ENCODE measurements at regions not wholly inside any gene's neighbourhood (a gene's known extent, or its start where the extent isn't known, plus 50 kb on each side); places are given as distances from the start of the nearest gene placed in this dataset.

DNA sequence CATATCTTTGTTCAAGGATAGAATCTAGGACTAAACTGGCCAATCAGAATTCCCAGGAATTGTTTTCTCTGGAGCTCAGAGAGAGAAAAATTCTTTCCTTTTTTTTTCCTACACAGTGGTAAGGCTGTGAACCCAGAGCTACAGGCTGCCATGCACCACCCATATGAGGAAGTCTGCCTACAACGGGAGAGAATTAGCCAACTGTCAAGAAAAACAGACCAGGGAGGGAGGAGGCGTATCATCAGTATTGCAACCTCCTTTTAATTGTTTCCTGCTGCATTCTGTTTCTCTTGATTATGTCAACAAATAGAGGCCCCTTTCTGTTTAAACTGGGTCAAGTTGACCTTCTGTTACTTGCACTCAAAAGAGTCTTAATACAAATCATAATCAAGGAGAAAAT is 176.5 kb upstream of the UBASH3B start:
- Mint-ChIP-seq H3K4me1 (no peaks in the 10 kb centered on the region), H3K9me3 (peaks cover 15% of the 10 kb centered on the region in 2 donors), H3K4me3 (no peak overlapping the region), H3K27me3 (ENCODE audit: low read depth in 2 of 2) (peaks cover 14 to 16% of the 10 kb centered on the region in 2 donors), H3K27ac (no peak overlapping the region), H3K36me3 (peaks cover 11% of the 10 kb centered on the region)
- no peaks in the 10 kb centered on the region for H3K9me3 ChIP-seq (ENCODE audit: control insufficient read depth, insufficient read depth, low read length)
- 54% methylated on average over 2 of the region's 2 CpGs for WGBS (ENCODE audit: insufficient coverage)
- no peaks in the 10 kb centered on the region for H3K27me3 ChIP-seq (ENCODE audit: control insufficient read depth, insufficient read depth, low read length)
- intact Hi-C loops (cut with micrococcal nuclease), result no loop called here
- no peak for DNase-seq
- no peak overlapping the region for H3K27ac ChIP-seq (ENCODE audit: low read length)
- no peaks in the 10 kb centered on the region for H3K4me1 ChIP-seq (ENCODE audit: control insufficient read depth, insufficient read depth, low read length)
- H3K4me3 ChIP-seq (ENCODE audit: low read length), result no peak overlapping the region
- no peak for ATAC-seq
- no peaks in the 10 kb centered on the region for H3K36me3 ChIP-seq (ENCODE audit: control insufficient read depth, insufficient read depth, low read length)
- TF ChIP-seq, protein P1, sequence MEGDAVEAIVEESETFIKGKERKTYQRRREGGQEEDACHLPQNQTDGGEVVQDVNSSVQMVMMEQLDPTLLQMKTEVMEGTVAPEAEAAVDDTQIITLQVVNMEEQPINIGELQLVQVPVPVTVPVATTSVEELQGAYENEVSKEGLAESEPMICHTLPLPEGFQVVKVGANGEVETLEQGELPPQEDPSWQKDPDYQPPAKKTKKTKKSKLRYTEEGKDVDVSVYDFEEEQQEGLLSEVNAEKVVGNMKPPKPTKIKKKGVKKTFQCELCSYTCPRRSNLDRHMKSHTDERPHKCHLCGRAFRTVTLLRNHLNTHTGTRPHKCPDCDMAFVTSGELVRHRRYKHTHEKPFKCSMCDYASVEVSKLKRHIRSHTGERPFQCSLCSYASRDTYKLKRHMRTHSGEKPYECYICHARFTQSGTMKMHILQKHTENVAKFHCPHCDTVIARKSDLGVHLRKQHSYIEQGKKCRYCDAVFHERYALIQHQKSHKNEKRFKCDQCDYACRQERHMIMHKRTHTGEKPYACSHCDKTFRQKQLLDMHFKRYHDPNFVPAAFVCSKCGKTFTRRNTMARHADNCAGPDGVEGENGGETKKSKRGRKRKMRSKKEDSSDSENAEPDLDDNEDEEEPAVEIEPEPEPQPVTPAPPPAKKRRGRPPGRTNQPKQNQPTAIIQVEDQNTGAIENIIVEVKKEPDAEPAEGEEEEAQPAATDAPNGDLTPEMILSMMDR (IDR thresholded peaks at IDR 0.05), result no peak

DNA sequence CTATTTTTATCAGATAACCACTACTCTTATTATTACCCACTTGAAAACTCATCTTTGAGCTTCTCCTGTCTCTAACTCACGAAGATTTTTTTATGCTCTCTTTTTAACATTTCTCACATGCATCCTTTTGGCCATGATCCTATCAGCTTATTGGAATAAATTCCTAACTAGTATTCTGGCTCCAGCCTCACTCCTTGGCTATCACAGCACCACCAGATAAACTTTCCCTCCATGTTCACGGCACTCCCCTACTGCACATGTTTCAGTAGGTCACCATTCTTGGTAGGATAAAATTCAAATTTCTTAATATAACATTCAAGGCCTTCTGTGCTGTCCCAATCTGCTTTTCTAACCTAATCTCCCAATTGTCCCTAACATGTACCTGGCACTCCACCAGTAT is 186.6 kb upstream of the UBASH3B start:
- WGBS (ENCODE audit: insufficient coverage), result 68% methylated on average over 2 of the region's 2 CpGs
- intact Hi-C loops (cut with micrococcal nuclease), result no loop called here
- no peaks in the 10 kb centered on the region for H3K4me1 ChIP-seq (ENCODE audit: control insufficient read depth, insufficient read depth, low read length)
- H3K9me3 ChIP-seq (ENCODE audit: control insufficient read depth, insufficient read depth, low read length), result no peaks in the 10 kb centered on the region
- H3K36me3 Mint-ChIP-seq, result no peaks in the 10 kb centered on the region
- H3K36me3 ChIP-seq (ENCODE audit: control insufficient read depth, insufficient read depth, low read length), result no peaks in the 10 kb centered on the region
- no peaks in the 10 kb centered on the region for H3K27me3 ChIP-seq (ENCODE audit: control insufficient read depth, insufficient read depth, low read length)
- ATAC-seq, result no peak
- H3K27me3 Mint-ChIP-seq (ENCODE audit: low read depth in 2 of 2), result peaks cover 0 to 3% of the 10 kb centered on the region in 2 donors
- H3K27ac Mint-ChIP-seq, result no peak overlapping the region
- no peak for DNase-seq
- TF ChIP-seq, protein P1 (IDR thresholded peaks at IDR 0.05), result no peak
- peaks cover 3 to 4% of the 10 kb centered on the region in 2 donors for H3K9me3 Mint-ChIP-seq
- H3K4me1 Mint-ChIP-seq, result no peaks in the 10 kb centered on the region
- H3K4me3 Mint-ChIP-seq, result no peak overlapping the region
- no peak overlapping the region for H3K27ac ChIP-seq (ENCODE audit: low read length)
- no peak overlapping the region for H3K4me3 ChIP-seq (ENCODE audit: low read length)

DNA sequence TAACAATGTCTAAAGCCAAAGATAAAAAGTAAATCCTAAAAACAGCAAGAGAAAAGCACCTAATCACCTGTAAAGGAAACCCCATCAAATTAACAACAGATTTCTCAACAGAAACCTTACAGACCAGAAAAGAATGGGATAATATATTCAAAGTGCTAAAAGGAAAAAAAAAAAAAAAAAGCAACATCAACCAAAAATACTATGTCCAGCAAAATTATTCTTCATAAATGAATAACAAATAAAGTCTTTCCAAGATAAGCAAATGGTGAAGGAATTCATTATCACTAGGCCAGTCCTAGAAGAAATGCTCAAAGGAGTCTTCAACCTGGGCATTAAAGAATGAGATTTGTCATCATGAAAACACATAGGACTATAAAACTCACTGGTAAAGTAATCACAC is 192.0 kb upstream of the UBASH3B start:
- H3K4me3 ChIP-seq (ENCODE audit: low read length), result no peak overlapping the region
- no peak overlapping the region for H3K27ac ChIP-seq (ENCODE audit: low read length)
- H3K36me3 ChIP-seq (ENCODE audit: control insufficient read depth, insufficient read depth, low read length), result no peaks in the 10 kb centered on the region
- TF ChIP-seq, protein P1 (IDR thresholded peaks at IDR 0.05), result no peak
- no peaks in the 10 kb centered on the region for H3K4me1 ChIP-seq (ENCODE audit: control insufficient read depth, insufficient read depth, low read length)
- DNase-seq, result no peak
- intact Hi-C loops (cut with micrococcal nuclease), result no loop called here
- no peaks in the 10 kb centered on the region for H3K4me1 Mint-ChIP-seq
- no peak overlapping the region for H3K27ac Mint-ChIP-seq
- no peak for ATAC-seq
- peaks cover 11% of the 10 kb centered on the region for H3K36me3 Mint-ChIP-seq
- H3K27me3 Mint-ChIP-seq (ENCODE audit: low read depth in 2 of 2), result peaks cover 0 to 3% of the 10 kb centered on the region in 2 donors
- no peaks in the 10 kb centered on the region for H3K27me3 ChIP-seq (ENCODE audit: control insufficient read depth, insufficient read depth, low read length)
- H3K9me3 Mint-ChIP-seq, result peaks cover 6% of the 10 kb centered on the region in 2 donors
- H3K4me3 Mint-ChIP-seq, result no peak overlapping the region
- H3K9me3 ChIP-seq (ENCODE audit: control insufficient read depth, insufficient read depth, low read length), result peaks cover 11% of the 10 kb centered on the region

DNA sequence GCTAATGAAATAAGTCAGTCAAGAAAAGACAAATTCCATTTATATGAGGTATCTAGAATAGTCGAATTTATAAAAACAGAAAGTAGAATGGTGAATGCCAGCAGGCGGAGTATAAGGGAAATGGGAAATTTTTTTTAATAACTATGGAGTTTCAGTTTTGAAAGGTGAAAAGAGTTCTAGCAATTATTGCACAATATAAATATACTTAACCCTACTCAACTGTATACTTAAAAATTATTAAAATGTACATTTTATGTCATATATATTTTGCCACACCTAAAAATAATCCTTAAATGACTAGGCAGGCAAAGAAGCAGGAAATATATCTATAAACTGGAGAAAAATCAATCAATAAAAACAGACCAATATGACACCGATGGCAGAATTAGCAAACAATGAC is 196.5 kb upstream of the UBASH3B start:
- TF ChIP-seq, protein P1 (IDR thresholded peaks at IDR 0.05), result no peak
- Histone ChIP-seq H3K4me3 (ENCODE audit: low read length) (no peak overlapping the region), H3K36me3 (ENCODE audit: control insufficient read depth, insufficient read depth, low read length) (no peaks in the 10 kb centered on the region), H3K27me3 (ENCODE audit: control insufficient read depth, insufficient read depth, low read length) (no peaks in the 10 kb centered on the region), H3K9me3 (ENCODE audit: control insufficient read depth, insufficient read depth, low read length) (peaks cover 11% of the 10 kb centered on the region), H3K4me1 (ENCODE audit: control insufficient read depth, insufficient read depth, low read length) (no peaks in the 10 kb centered on the region), H3K27ac (ENCODE audit: low read length) (no peak overlapping the region)
- intact Hi-C loops (cut with micrococcal nuclease), result no loop called here
- H3K27ac Mint-ChIP-seq, result no peak overlapping the region
- ATAC-seq, result no peak
- WGBS (ENCODE audit: insufficient coverage), result 86% methylated on average over 1 of the region's 3 CpGs
- H3K9me3 Mint-ChIP-seq, result peaks cover 6 to 13% of the 10 kb centered on the region in 2 donors
- DNase-seq, result no peak
- no peaks in the 10 kb centered on the region for H3K4me1 Mint-ChIP-seq
- H3K27me3 Mint-ChIP-seq (ENCODE audit: low read depth in 2 of 2), result peaks cover 3 to 7% of the 10 kb centered on the region in 2 donors
- H3K4me3 Mint-ChIP-seq, result no peak overlapping the region
- H3K36me3 Mint-ChIP-seq, result peaks cover 17% of the 10 kb centered on the region

Data from natural killer cell (primary cell).